SK-N-SH (cell line): ENCODE measurements at regions not wholly inside any gene's neighbourhood (a gene's known extent, or its start where the extent isn't known, plus 50 kb on each side); places are given as distances from the start of the nearest gene placed in this dataset.

Experiments
- CTCF ChIA-PET: fragments of 300-600, 350-600 bp; formaldehyde crosslinking; extraction: SDS; loops from one replicate; lab custom pipeline; 2021; lab: Yijun Ruan, JAX
- POLR2A ChIA-PET: fragments of 350-600 bp; sonication (Branson Sonifier 250); formaldehyde crosslinking; extraction: SDS; loops from one replicate; lab custom pipeline; 2020; ENCODE audit warnings: antibody characterized with exemption, inconsistent platforms; lab: Yijun Ruan, JAX
- DNase-seq: peaks from one replicate; pipeline ENCODE4 v3.0.0; 2012
- H2AFZ ChIP-seq: fragments of 200-600 bp; sonication (generic); 2 replicates; pipeline ENCODE4 v1.8.1; 2016; ENCODE audit warnings: antibody characterized with exemption, mild to moderate bottlenecking, low read depth
- H3F3A ChIP-seq: fragments of 200-600 bp; sonication (generic); replicated peaks from 2 replicates; pipeline ENCODE3; 2016; ENCODE audit warnings: antibody characterized with exemption, mild to moderate bottlenecking; ENCODE audit not compliant: insufficient read depth
- H3K27ac ChIP-seq, 2 experiments: fragments of 200-500 bp in 1 of 2; fragments of 200-600 bp in 1 of 2; sonication (Bioruptor generic) in 1 of 2; sonication (generic), shearing (Covaris generic) in 1 of 2; 2 replicates each; pipeline versions ENCODE4 v1.5.1 to v1.6.1; 2014 to 2016; ENCODE audit warnings: low read depth in 2 of 2, inconsistent platforms in 1 of 2, low read length in 1 of 2, mild to moderate bottlenecking in 1 of 2, mixed read lengths in 1 of 2
- H3K27me3 ChIP-seq: fragments of 200-600 bp; sonication (generic), shearing (Covaris generic); 2 replicates; pipeline ENCODE4 v1.6.1; 2016; ENCODE audit warnings: mixed run types; ENCODE audit not compliant: insufficient read depth
- H3K36me3 ChIP-seq, 2 experiments: fragments of 200-500 bp in 1 of 2; fragments of 200-600 bp in 1 of 2; sonication (Bioruptor generic) in 1 of 2; sonication (generic) in 1 of 2; replicated peaks in 1 of 2; 2 replicates each; pipeline versions ENCODE3 to v1.5.1; 2014 to 2016; ENCODE audit warnings: low read length in 1 of 2, mild to moderate bottlenecking in 1 of 2; ENCODE audit not compliant: insufficient read depth in 2 of 2, control insufficient read depth in 1 of 2
- H3K4me1 ChIP-seq, 2 experiments: fragments of 200-500 bp in 1 of 2; fragments of 200-600 bp in 1 of 2; sonication (Bioruptor generic) in 1 of 2; sonication (generic), shearing (Covaris generic) in 1 of 2; 2 replicates each; pipeline versions ENCODE4 v1.5.1 to v1.6.1; 2014 to 2016; ENCODE audit warnings: low read depth in 1 of 2, low read length in 1 of 2, mixed run types in 1 of 2; ENCODE audit not compliant: insufficient read depth in 2 of 2, control insufficient read depth in 1 of 2
- H3K4me2 ChIP-seq: fragments of 200-600 bp; sonication (generic), shearing (Covaris generic); 2 replicates; pipeline ENCODE4 v1.6.1; 2017; ENCODE audit warnings: mixed run types
- H3K4me3 ChIP-seq, 2 experiments: fragments of 200-500 bp in 1 of 2; fragments of 200-600 bp in 1 of 2; sonication (Bioruptor generic) in 1 of 2; sonication (generic), shearing (Covaris generic) in 1 of 2; 2 replicates each; pipeline versions ENCODE4 v1.5.1 to v1.8.1; 2014 to 2016; ENCODE audit warnings: low read depth in 2 of 2, inconsistent platforms in 1 of 2, low read length in 1 of 2, mild to moderate bottlenecking in 1 of 2, mixed read lengths in 1 of 2, moderate library complexity in 1 of 2
- H3K79me2 ChIP-seq: fragments of 200-600 bp; sonication (generic); 2 replicates; pipeline ENCODE4 v1.8.1; 2017; ENCODE audit warnings: mild to moderate bottlenecking; ENCODE audit not compliant: insufficient read depth
- H3K9ac ChIP-seq: fragments of 200-600 bp; sonication (generic); 2 replicates; pipeline ENCODE4 v1.6.1; 2017; ENCODE audit warnings: mixed run types
- H3K9me2 ChIP-seq: fragments of 200-600 bp; sonication (generic); 2 replicates; pipeline ENCODE4 v1.6.1; 2017; ENCODE audit warnings: mixed run types
- H3K9me3 ChIP-seq: fragments of 200-600 bp; sonication (generic); 2 replicates; pipeline ENCODE4 v1.6.1; 2017; ENCODE audit warnings: mixed run types, mild to moderate bottlenecking, moderate library complexity
- H4K20me1 ChIP-seq: fragments of 200-600 bp; sonication (generic); 2 replicates; pipeline ENCODE4 v1.6.1; 2017; ENCODE audit warnings: mild to moderate bottlenecking, mixed run types; ENCODE audit not compliant: insufficient read depth
- CHD2 ChIP-seq: fragments of 150-350 bp; IDR thresholded peaks from 2 replicates; pipeline ENCODE4 v1.6.1; 2018; ENCODE audit warnings: low read length; ENCODE audit not compliant: partially characterized antibody
- ELF1 ChIP-seq: IDR thresholded peaks from 2 replicates; pipeline ENCODE4 v1.4.0; 2012
- EZH2phosphoT487 ChIP-seq: fragments of 200-600 bp; sonication (generic); IDR thresholded peaks from 2 replicates; pipeline ENCODE4 v1.6.1; 2017; ENCODE audit warnings: low read depth, mixed run types, mild to moderate bottlenecking, antibody characterized with exemption, moderate library complexity, borderline replicate concordance
- FOSL2 ChIP-seq: IDR thresholded peaks from 2 replicates; pipeline ENCODE4 v1.4.0; 2012; ENCODE audit warnings: low read depth, mild to moderate bottlenecking, moderate library complexity, borderline replicate concordance
- FOXJ3 ChIP-seq: sonication (generic); formaldehyde crosslinking; IDR thresholded peaks from 2 replicates; pipeline ENCODE4 v1.5.1; 2020; ENCODE audit warnings: mild to moderate bottlenecking, missing genetic modification reagents
- GATA2 ChIP-seq: sonication (generic); formaldehyde crosslinking; IDR thresholded peaks from 2 replicates; pipeline ENCODE4 v1.5.0; 2020; ENCODE audit warnings: mild to moderate bottlenecking, missing genetic modification reagents
- MEF2A ChIP-seq: IDR thresholded peaks from 2 replicates; pipeline ENCODE4 v1.4.0; 2012; ENCODE audit warnings: low read depth, borderline replicate concordance
- MXI1 ChIP-seq: IDR thresholded peaks from 2 replicates; pipeline ENCODE4 v1.6.1; 2012; ENCODE audit warnings: mild to moderate bottlenecking, low read depth, low read length, improper control_type of control experiment
- NFIC ChIP-seq: IDR thresholded peaks from 2 replicates; pipeline ENCODE4 v1.4.0; 2012; ENCODE audit warnings: borderline replicate concordance
- RCOR1 ChIP-seq: fragments of 150-350 bp; IDR thresholded peaks from 2 replicates; pipeline ENCODE4 v1.6.1; 2017; ENCODE audit warnings: antibody characterized with exemption, low read length
- RFX5 ChIP-seq: IDR thresholded peaks from 2 replicates; pipeline ENCODE4 v1.6.1; 2012; ENCODE audit warnings: mild to moderate bottlenecking, improper control_type of control experiment, low read length
- RXRA ChIP-seq: IDR thresholded peaks from 2 replicates; pipeline ENCODE4 v1.4.0; 2012; ENCODE audit warnings: low read depth, mild to moderate bottlenecking, borderline replicate concordance
- TAF1 ChIP-seq: IDR thresholded peaks from 2 replicates; pipeline ENCODE4 v1.6.1; 2012; ENCODE audit warnings: low read depth, mild to moderate bottlenecking, low read length, moderate library complexity, borderline replicate concordance
- TCF12 ChIP-seq: IDR thresholded peaks from 2 replicates; pipeline ENCODE4 v1.4.0; 2012
- YY1 ChIP-seq: IDR thresholded peaks from 2 replicates; pipeline ENCODE4 v1.4.0; 2012; ENCODE audit warnings: low read depth, mild to moderate bottlenecking
- WGBS: methylation state at CpG from one replicate; pipeline ENCODE4 v1.1.6; 2017; ENCODE audit warnings: low lambda C conversion rate; 5-methylcytosine and 5-hydroxymethylcytosine counted together
- TF ChIP-seq, protein P1 (sequence below): fragments of 200-600 bp; sonication (generic); IDR thresholded peaks from 2 replicates; pipeline ENCODE4 v1.6.1; 2017; ENCODE audit warnings: antibody characterized with exemption, mild to moderate bottlenecking, moderate library complexity
- TF ChIP-seq, protein P2 (sequence below): IDR thresholded peaks from 2 replicates; pipeline ENCODE4 v1.4.0; 2012; ENCODE audit warnings: low read depth, borderline replicate concordance
- TF ChIP-seq, protein P3 (sequence below): fragments of 150-350 bp; IDR thresholded peaks from 2 replicates; pipeline ENCODE4 v1.6.1; 2017; ENCODE audit warnings: antibody characterized with exemption, low read length, low read depth, borderline replicate concordance
- TF ChIP-seq, protein P4 (sequence below): IDR thresholded peaks from 2 replicates; pipeline ENCODE4 v1.4.0; 2012; ENCODE audit warnings: low read depth, borderline replicate concordance

DNA sequence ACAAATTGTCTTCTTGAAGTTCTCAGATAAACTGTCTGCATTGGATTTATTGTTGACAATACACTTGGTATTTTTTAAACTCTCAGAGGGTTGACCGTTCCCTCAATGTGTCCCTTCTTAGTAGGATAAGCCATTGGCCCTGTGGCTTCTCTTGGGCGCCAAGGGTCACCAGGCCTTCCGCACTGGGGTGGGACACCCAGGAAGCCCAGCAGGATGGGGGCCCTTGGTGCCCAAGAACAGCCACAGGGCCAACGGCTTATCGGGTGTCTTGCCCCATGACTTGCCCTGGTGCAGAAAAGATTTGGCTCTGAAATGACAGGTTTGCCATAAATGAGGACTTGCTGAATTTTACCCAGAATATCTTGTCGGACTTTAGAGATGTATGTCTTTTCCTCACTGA, 375.0 kb downstream of the IRX2 start:
- no peaks in the 10 kb centered on the region for H3K4me1 ChIP-seq
- no peaks in the 10 kb centered on the region for H3K9me2 ChIP-seq
- ChIA-PET POLR2A (no interaction called here), CTCF (no interaction called here)
- TF ChIP-seq RCOR1: no peak
- TF ChIP-seq GATA2 (CRISPR knock-in tag): no peak
- TF ChIP-seq, protein P1, sequence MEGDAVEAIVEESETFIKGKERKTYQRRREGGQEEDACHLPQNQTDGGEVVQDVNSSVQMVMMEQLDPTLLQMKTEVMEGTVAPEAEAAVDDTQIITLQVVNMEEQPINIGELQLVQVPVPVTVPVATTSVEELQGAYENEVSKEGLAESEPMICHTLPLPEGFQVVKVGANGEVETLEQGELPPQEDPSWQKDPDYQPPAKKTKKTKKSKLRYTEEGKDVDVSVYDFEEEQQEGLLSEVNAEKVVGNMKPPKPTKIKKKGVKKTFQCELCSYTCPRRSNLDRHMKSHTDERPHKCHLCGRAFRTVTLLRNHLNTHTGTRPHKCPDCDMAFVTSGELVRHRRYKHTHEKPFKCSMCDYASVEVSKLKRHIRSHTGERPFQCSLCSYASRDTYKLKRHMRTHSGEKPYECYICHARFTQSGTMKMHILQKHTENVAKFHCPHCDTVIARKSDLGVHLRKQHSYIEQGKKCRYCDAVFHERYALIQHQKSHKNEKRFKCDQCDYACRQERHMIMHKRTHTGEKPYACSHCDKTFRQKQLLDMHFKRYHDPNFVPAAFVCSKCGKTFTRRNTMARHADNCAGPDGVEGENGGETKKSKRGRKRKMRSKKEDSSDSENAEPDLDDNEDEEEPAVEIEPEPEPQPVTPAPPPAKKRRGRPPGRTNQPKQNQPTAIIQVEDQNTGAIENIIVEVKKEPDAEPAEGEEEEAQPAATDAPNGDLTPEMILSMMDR: no peak
- no peak for TF ChIP-seq TCF12
- no peak for TF ChIP-seq ELF1
- TF ChIP-seq YY1: no peak
- H3K27ac ChIP-seq: no peak overlapping the region
- no peak overlapping the region for H3K9ac ChIP-seq
- no peaks in the 10 kb centered on the region for H4K20me1 ChIP-seq
- H3K4me3 ChIP-seq: no peak overlapping the region
- no peaks in the 10 kb centered on the region for H3K9me3 ChIP-seq
- H3K36me3 ChIP-seq: no peaks in the 10 kb centered on the region
- H2AFZ ChIP-seq: no peak overlapping the region
- 2% methylated on average over 6 of the region's 6 CpGs for WGBS
- H3F3A ChIP-seq: no peaks in the 10 kb centered on the region
- no peaks in the 10 kb centered on the region for H3K79me2 ChIP-seq
- peaks cover 8% of the 10 kb centered on the region; the same call in 1 of the 2 replicates for H3K27me3 ChIP-seq
- no peak overlapping the region for H3K4me2 ChIP-seq
- DNase-seq: no peak

DNA sequence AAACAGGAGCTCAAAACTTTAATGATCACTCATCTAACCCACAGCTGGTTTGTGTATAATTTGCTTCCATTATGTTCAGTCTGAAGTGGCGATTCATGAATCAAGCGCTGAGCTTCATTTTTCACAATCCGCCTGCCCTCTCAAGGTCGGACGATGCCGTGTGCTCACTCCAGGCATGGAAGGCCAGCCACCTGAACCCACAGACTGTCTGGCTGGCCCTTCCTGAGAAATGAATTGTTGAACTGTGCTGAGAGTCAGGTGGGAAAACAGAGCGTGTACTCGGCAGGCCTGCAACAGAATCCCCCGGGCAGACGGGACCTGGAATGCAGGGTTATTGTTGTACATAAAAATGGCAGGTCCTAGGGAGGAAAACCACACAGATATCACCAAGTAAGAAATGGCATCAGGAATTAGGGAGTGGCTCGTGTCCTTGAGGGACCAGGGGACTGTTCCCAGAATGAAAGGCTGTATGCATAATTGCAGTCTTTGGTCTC, 375.7 kb downstream of the IRX2 start:
- H2AFZ ChIP-seq: no peak overlapping the region
- no peak for DNase-seq
- H3K4me2 ChIP-seq: no peak overlapping the region
- TF ChIP-seq FOSL2: no peak
- no peak for TF ChIP-seq GATA2 (CRISPR knock-in tag)
- TF ChIP-seq CHD2: no peak
- TF ChIP-seq, protein P2, sequence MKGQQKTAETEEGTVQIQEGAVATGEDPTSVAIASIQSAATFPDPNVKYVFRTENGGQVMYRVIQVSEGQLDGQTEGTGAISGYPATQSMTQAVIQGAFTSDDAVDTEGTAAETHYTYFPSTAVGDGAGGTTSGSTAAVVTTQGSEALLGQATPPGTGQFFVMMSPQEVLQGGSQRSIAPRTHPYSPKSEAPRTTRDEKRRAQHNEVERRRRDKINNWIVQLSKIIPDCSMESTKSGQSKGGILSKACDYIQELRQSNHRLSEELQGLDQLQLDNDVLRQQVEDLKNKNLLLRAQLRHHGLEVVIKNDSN: no peak
- no peak for TF ChIP-seq EZH2phosphoT487
- TF ChIP-seq, protein P3, sequence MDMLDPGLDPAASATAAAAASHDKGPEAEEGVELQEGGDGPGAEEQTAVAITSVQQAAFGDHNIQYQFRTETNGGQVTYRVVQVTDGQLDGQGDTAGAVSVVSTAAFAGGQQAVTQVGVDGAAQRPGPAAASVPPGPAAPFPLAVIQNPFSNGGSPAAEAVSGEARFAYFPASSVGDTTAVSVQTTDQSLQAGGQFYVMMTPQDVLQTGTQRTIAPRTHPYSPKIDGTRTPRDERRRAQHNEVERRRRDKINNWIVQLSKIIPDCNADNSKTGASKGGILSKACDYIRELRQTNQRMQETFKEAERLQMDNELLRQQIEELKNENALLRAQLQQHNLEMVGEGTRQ: no peak
- no peak for TF ChIP-seq FOXJ3 (CRISPR knock-in tag)
- TF ChIP-seq MXI1: no peak
- TF ChIP-seq, protein P4, sequence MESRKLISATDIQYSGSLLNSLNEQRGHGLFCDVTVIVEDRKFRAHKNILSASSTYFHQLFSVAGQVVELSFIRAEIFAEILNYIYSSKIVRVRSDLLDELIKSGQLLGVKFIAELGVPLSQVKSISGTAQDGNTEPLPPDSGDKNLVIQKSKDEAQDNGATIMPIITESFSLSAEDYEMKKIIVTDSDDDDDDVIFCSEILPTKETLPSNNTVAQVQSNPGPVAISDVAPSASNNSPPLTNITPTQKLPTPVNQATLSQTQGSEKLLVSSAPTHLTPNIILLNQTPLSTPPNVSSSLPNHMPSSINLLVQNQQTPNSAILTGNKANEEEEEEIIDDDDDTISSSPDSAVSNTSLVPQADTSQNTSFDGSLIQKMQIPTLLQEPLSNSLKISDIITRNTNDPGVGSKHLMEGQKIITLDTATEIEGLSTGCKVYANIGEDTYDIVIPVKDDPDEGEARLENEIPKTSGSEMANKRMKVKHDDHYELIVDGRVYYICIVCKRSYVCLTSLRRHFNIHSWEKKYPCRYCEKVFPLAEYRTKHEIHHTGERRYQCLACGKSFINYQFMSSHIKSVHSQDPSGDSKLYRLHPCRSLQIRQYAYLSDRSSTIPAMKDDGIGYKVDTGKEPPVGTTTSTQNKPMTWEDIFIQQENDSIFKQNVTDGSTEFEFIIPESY: no peak
- no peak for TF ChIP-seq TAF1
- TF ChIP-seq RXRA: no peak
- no peak for TF ChIP-seq MEF2A
- TF ChIP-seq RFX5: no peak
- no peak for TF ChIP-seq NFIC
- no peaks in the 10 kb centered on the region for H3F3A ChIP-seq
- POLR2A ChIA-PET: no interaction called here
- H3K9ac ChIP-seq: no peak overlapping the region
- CTCF ChIA-PET: no interaction called here
- H4K20me1 ChIP-seq: no peaks in the 10 kb centered on the region
- no peaks in the 10 kb centered on the region for H3K79me2 ChIP-seq
- H3K27ac ChIP-seq: no peak overlapping the region
- no peaks in the 10 kb centered on the region for H3K9me2 ChIP-seq
- H3K36me3 ChIP-seq: no peaks in the 10 kb centered on the region
- H3K4me1 ChIP-seq: no peaks in the 10 kb centered on the region
- H3K4me3 ChIP-seq: no peak overlapping the region
- WGBS: 6% methylated on average over 11 of the region's 11 CpGs
- H3K9me3 ChIP-seq: no peaks in the 10 kb centered on the region
- peaks cover 8% of the 10 kb centered on the region; the same call in 1 of the 2 replicates for H3K27me3 ChIP-seq
